Loucy (cell line): ENCODE measurements at regions not wholly inside any gene's neighbourhood (a gene's known extent, or its start where the extent isn't known, plus 50 kb on each side); places are given as distances from the start of the nearest gene placed in this dataset.

Experiments used
- EZH2phosphoT487 ChIP-seq: fragments of 200-600 bp; IDR thresholded peaks from 2 replicates; pipeline ENCODE4 v1.6.1; 2018; ENCODE audit warnings: antibody characterized with exemption, mild to moderate bottlenecking, moderate library complexity, borderline replicate concordance
- TF ChIP-seq, protein P1 (sequence below): fragments of 200-600 bp; sonication (generic); conservative IDR thresholded peaks from 2 replicates; pipeline ENCODE4 v1.5.1; 2014; ENCODE audit warnings: mild to moderate bottlenecking, antibody characterized with exemption, low read length

DNA sequence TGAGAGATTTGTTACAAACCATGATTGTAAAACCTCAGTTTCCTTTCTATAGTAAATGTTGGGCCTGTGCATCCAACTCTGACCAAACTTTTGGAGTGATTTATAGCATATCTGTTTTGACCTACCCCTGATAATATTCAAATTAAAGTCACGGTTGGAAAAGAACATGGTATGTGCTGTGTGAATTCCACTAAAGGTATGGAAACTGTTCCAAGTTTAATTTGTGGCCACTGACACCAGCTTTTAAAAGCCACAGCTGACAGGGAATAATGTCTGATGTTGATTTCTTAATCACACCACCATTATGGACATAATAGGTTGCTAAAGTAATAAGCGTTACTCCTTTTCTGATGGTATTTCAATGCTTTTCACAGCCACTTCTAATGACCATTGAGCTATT is 1215.9 kb downstream of the CDH8 start:
- TF ChIP-seq, protein P1, sequence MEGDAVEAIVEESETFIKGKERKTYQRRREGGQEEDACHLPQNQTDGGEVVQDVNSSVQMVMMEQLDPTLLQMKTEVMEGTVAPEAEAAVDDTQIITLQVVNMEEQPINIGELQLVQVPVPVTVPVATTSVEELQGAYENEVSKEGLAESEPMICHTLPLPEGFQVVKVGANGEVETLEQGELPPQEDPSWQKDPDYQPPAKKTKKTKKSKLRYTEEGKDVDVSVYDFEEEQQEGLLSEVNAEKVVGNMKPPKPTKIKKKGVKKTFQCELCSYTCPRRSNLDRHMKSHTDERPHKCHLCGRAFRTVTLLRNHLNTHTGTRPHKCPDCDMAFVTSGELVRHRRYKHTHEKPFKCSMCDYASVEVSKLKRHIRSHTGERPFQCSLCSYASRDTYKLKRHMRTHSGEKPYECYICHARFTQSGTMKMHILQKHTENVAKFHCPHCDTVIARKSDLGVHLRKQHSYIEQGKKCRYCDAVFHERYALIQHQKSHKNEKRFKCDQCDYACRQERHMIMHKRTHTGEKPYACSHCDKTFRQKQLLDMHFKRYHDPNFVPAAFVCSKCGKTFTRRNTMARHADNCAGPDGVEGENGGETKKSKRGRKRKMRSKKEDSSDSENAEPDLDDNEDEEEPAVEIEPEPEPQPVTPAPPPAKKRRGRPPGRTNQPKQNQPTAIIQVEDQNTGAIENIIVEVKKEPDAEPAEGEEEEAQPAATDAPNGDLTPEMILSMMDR, result no peak
- TF ChIP-seq EZH2phosphoT487, result no peak
